ENCODE measurements at regions not wholly inside any gene's neighbourhood (a gene's known extent, or its start where the extent isn't known, plus 50 kb on each side); places are given as distances from the start of the nearest gene placed in this dataset.

GRCh38 chr6:21431526-21431925 is 162.0 kb upstream of the SOX4 start:
- no peak for DNase-seq

- no peak for DNase-seq
These were observed 156.9 kb upstream of the SOX4 start for GRCh38 chr6:21436625-21437024.

DNA sequence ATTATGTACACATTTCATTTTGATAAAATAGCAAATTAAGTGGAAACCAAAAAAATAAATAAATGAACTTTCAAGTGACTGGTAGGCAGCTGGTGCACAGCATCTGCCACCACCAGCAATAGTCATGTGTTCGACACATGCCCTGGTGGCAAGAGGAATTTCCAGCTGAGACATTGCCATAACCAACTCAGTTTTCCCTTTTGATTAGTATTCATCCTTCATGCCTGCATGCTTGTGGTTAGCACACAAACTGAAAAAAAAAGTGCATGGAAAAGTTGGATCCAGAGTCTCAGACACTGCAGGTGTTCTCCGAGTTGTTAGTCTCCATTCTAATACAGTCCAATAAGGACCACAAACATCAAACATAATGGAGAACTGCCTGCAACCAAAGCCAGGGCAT is 156.0 kb upstream of the SOX4 start:
- no peak for DNase-seq

- DNase-seq = no peak
These were observed 155.1 kb upstream of the SOX4 start for GRCh38 chr6:21438237-21438985.

- no peak for DNase-seq
These were observed 154.6 kb upstream of the SOX4 start for GRCh38 chr6:21438986-21439352.

DNA sequence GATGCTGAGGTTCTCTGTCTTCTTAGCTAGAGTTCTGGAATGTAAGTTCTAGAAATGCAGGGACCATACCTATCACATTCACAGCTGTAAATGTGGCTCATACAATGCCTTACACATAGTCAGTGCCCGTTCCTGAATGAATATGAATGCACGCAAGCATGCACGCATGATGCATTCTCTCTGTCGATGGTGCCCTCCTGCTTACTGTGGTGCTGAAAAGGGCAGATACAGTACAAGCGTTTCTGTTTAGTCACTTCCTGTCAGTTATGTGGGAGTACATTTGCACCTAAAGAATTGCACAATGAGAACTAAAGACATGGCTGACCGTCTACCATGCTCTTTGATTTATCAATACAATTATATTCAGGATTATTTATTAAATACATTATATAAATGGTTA is 152.2 kb upstream of the SOX4 start:
- DNase-seq = no peak

GRCh38 chr6:21442874-21443273 is 150.7 kb upstream of the SOX4 start:
- DNase-seq = no peak

- DNase-seq = no peak
These were observed 148.8 kb upstream of the SOX4 start for GRCh38 chr6:21444711-21445260.

DNA sequence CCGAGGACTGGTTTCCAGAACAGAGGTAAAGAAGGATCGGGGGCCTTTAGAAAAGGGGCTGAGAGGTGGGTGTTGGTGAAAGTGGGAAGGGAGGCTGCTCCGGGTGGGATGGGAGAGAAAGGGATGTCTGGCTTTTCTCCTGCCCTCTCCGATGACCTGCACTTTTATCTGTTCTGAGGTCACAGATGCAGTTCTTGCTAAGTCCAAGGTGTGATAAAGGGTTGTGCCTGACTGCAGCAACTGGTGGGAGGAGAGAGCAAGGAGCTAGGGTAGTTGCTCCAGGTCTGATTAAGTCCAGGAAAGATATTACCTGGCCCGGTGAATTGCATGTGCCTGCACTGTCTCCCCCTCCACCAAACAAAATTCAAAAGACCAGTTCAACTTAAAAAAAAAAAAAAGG is 145.6 kb upstream of the SOX4 start:
- DNase-seq = no peak

DNA sequence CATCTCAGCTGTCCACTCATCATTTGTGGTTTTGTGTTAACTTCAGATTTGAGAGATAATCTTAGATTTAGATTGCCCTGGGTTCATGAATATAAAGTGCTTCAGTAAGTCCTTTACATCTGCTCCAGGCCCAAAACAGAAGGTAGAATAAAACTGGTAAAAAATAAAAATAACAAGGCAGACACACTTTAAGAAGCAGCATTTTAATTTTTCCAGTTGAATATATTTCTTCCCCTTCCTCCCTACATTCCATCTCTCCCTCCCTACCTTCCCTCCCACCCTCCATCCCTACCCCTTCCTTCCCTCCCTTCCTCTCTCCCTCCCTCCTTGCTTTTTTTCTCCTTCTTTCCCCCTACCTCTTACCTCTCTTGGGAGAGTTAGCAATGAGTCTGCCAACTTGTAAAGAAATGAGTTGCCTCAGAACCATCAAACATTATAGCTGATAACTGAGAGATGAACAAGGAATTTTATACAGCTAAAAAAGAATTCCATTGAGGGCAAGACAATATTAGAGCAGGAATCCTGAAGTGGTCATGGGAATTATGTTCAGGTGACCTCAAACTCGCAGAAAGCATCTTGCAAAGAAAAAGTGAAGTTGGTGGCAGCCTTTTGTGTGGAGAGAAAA is 145.0 kb upstream of the SOX4 start:
- DNase-seq = no peak

GRCh38 chr6:21450149-21450548 is 143.4 kb upstream of the SOX4 start:
- DNase-seq = no peak

DNA sequence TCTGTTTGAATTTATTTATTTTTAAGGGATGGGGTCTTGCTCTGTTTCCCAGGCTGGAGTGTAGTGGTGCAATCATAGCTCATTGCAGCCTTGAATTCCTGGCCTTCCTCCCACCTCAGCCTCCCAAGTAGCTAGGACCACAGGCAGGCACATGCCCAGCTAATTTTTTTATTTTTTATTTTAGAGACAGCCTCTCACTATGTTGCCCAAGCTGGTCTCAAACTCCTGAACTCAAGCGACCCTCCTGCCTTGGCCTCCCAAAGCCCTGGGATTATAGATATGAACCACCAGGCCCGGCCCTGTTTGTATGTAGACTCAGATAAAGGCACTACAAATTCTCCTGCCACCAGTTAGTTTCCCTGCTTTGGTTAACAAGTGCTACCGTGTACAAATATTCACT is 142.9 kb upstream of the SOX4 start:
- no peak for DNase-seq

GRCh38 chr6:21451546-21452013 is 142.0 kb upstream of the SOX4 start:
- no peak for DNase-seq

DNA sequence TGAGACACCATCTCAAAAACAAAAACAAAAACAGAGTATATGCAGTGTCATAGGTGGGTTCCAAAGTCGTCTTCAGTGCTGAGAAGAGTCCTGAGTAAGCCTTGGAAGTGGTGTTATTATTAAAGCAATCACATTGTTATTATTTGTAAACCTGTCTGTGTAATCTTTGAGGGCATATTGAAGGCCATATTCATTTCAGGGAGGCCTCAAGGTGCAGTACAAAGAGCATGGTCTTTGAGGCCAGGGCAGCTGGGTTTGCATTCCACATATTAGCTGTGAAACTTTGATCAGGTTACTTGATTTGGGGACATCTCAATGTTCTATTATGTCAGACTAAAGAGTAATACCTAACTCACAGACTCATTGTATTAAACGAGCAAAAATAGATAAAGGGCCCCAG is 139.3 kb upstream of the SOX4 start:
- DNase-seq = no peak

- no peak for DNase-seq
These were observed 138.5 kb upstream of the SOX4 start for GRCh38 chr6:21455071-21455470.

- no peak for DNase-seq
These were observed 135.9 kb upstream of the SOX4 start for GRCh38 chr6:21457647-21458046.

- no peak for DNase-seq
These were observed 133.9 kb upstream of the SOX4 start for GRCh38 chr6:21459641-21460040.

DNA sequence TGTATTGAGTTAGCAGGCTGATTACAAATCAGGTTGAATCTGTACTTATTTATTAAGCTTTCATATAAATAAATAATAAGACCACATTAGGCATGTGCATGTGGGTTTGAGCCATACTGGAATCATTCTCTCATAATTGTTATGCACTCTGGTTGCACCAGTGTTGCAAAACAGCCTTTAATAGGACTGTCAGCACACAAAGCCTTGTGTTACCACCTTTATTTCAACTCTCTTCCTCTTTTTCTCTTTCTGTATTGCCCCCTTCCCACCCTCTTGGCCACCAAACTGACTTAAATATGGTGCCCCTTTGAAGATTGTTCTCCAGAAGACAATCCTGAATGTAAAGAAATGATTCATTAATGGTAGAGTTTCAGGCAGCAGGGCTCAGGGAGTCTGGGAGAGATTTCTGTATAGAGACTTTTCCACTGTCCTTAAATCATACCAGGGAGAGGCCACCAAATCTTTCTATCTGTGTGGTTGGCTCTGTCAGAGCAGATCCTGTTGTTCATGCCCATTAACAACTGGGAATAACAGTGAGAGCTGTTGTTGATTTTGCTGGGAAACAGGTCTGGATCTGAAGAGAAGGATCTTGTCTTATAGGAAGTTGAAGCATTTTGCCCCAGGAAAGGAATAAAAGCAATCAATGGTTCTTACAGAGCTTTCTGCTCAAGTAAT is 131.6 kb upstream of the SOX4 start:
- DNase-seq = no peak

GRCh38 chr6:21462519-21462852 is 131.1 kb upstream of the SOX4 start:
- DNase-seq = no peak

DNA sequence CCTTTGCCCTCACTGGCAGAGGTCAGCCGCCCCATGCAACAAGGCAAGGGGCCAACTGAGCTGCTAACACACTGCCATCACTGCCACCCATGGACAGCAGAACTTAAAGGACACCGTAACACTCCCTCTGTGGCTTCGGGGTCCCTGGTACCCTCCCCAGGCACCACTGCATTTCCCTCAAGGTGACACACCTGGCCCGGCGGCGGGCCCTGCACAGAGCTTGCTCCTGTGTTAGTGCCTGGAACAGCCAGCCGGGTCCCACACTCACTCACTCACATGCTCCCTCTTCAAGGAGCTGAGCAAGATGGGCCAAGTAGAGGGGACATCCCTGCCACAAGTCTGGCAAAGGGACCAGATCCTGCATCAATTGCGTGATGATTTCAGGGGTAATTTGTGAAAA is 126.5 kb upstream of the SOX4 start:
- no peak for DNase-seq

DNA sequence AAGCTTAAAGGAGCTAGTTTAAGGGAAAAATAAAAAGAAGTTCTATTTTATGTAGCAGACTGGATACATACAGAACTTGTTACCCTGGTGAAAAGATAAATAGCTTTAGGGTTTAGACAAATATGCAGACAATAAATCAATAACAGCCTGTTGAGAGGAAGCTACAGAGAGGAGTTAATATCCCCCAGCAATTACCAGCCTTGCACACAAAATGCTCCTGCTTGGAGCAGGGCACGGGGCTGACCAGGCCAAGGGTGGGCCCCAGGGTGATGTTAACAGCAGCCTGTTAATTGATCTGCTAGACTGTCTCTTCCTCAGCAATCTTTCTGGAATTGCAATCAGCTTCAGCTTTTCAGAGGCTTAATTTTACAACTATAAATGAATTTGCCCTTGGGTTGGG is 125.1 kb upstream of the SOX4 start:
- peak; percentile 23 for DNase-seq

GRCh38 chr6:21469213-21469612 is 124.3 kb upstream of the SOX4 start:
- DNase-seq = no peak

- DNase-seq = no peak
These were observed 117.4 kb upstream of the SOX4 start for GRCh38 chr6:21476112-21476511.

- no peak for DNase-seq
These were observed 115.1 kb upstream of the SOX4 start for GRCh38 chr6:21478411-21478810.

Data from NCI-H774 (cell line).